T1000 (cell line): ENCODE measurements at regions not wholly inside any gene's neighbourhood (a gene's known extent, or its start where the extent isn't known, plus 50 kb on each side); places are given as distances from the start of the nearest gene placed in this dataset.

ENCODE experiments used
- DNase-seq: peaks from one replicate; lab custom pipeline; 2025; ENCODE audit warnings: mixed read lengths; lab: John Stamatoyannopoulos, UW

- no peak for DNase-seq
Measured at GRCh38 chr12:97275256-97275655, 187.3 kb upstream of the RMST start.

GRCh38 chr12:97275728-97276590, 186.6 kb upstream of the RMST start:
- DNase-seq: no peak

GRCh38 chr12:97276661-97277429, 185.8 kb upstream of the RMST start:
- DNase-seq: no peak

GRCh38 chr12:97283297-97283696, 179.3 kb upstream of the RMST start:
- DNase-seq: no peak

- DNase-seq: no peak
Measured at GRCh38 chr12:97288531-97288930, 174.1 kb upstream of the RMST start.

GRCh38 chr12:97292588-97292987, 170.0 kb upstream of the RMST start:
- no peak for DNase-seq

- DNase-seq: no peak
Measured at GRCh38 chr12:97293541-97293940, 169.1 kb upstream of the RMST start.

GRCh38 chr12:97299847-97300246, 162.8 kb upstream of the RMST start:
- no peak for DNase-seq

- DNase-seq: no peak
Measured at GRCh38 chr12:97300431-97300830, 162.2 kb upstream of the RMST start.

- DNase-seq: no peak
Measured at GRCh38 chr12:97300891-97301290, 161.7 kb upstream of the RMST start.

- no peak for DNase-seq
Measured at GRCh38 chr12:97301576-97301975, 161.0 kb upstream of the RMST start.

- DNase-seq: no peak
Measured at GRCh38 chr12:97305651-97306050, 157.0 kb upstream of the RMST start.

GRCh38 chr12:97306147-97306546, 156.5 kb upstream of the RMST start:
- no peak for DNase-seq

GRCh38 chr12:97308576-97309198, 153.9 kb upstream of the RMST start:
- no peak for DNase-seq

- DNase-seq: no peak
Measured at GRCh38 chr12:97309921-97310320, 152.7 kb upstream of the RMST start.

GRCh38 chr12:97312570-97313135, 150.0 kb upstream of the RMST start:
- no peak for DNase-seq

GRCh38 chr12:97313471-97314190, 149.0 kb upstream of the RMST start:
- peak; percentile 45 for DNase-seq

GRCh38 chr12:97316321-97316720, 146.3 kb upstream of the RMST start:
- DNase-seq: no peak

- DNase-seq: no peak
Measured at GRCh38 chr12:97321621-97322020, 141.0 kb upstream of the RMST start.

GRCh38 chr12:97322388-97322787, 140.2 kb upstream of the RMST start:
- no peak for DNase-seq

GRCh38 chr12:97323154-97323553, 139.4 kb upstream of the RMST start:
- DNase-seq: no peak

- DNase-seq: no peak
Measured at GRCh38 chr12:97324471-97324870, 138.1 kb upstream of the RMST start.
